Peyer's patch (tissue), 4 donors: ENCODE measurements at regions not wholly inside any gene's neighbourhood (a gene's known extent, or its start where the extent isn't known, plus 50 kb on each side); places are given as distances from the start of the nearest gene placed in this dataset.

Experiments
- CTCF ChIP-seq, 6 experiments: fragments of 450-650 bp in 4 of 6; fragments of 200-600 bp in 2 of 6; sonication (generic) in 1 of 6; IDR thresholded peaks; one replicate each; pipeline ENCODE4 v1.5.1; 2017 to 2019; ENCODE audit warnings: antibody characterized with exemption in 6 of 6, mild to moderate bottlenecking in 3 of 6, moderate library complexity in 1 of 6
- POLR2A ChIP-seq, 2 donors: fragments of 450-650 bp; IDR thresholded peaks; one replicate each; pipeline ENCODE4 v1.5.1; 2017; ENCODE audit warnings: antibody characterized with exemption in 2 of 2, mild to moderate bottlenecking in 2 of 2, moderate library complexity in 2 of 2

- TF ChIP-seq POLR2A (IDR thresholded peaks at IDR 0.05) (no peak), CTCF (IDR thresholded peaks at IDR 0.05) (no peak)
Measured at GRCh38 chr7:22617166-22617565, 109.8 kb upstream of the IL6 start.
